Hematopoietic multipotent progenitor cell treated with erythropoietin and hydrocortisone succinate and interleukin-3 and kit ligand, for 17 days (in vitro differentiated cells): ENCODE measurements at regions not wholly inside any gene's neighbourhood (a gene's known extent, or its start where the extent isn't known, plus 50 kb on each side); places are given as distances from the start of the nearest gene placed in this dataset.
"Not testable (repeated sequence)": the region's sequence is repeated elsewhere in the genome, so short reads cannot be mapped to it uniquely, and the experiment has no call there.

Source experiments
- DNase-seq: peaks from one replicate; pipeline ENCODE4 v3.0.0-alpha.2; 2015; ENCODE audit warnings: low spot score

DNA sequence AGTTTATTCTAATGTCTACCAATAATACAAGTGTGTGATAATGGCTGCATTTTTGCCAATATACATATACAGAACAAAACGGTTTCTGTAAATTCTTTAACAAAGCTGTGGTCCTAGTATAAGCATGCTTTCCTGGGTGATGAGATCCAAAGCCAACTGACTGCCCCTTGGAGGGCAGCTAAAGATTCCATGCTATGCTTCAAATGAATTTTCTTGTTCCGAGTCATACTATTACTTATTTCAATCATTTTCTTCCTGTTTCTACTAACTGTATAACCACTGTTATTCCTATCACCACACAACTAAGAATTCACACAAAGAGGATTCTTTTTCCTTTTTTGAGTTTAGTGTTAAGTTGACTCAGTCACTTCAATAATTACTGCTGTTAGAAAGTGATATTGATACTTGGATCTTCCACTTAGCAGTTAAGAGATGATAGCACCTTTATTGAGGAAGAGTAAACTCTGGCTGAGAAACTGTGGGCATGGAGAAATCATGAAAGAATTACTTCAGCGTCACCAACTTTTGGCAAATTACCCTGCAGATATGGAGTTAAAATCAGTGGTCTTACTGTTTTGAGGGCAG, 197.5 kb downstream of the ARL4A start:
- DNase-seq, result no peak

DNA sequence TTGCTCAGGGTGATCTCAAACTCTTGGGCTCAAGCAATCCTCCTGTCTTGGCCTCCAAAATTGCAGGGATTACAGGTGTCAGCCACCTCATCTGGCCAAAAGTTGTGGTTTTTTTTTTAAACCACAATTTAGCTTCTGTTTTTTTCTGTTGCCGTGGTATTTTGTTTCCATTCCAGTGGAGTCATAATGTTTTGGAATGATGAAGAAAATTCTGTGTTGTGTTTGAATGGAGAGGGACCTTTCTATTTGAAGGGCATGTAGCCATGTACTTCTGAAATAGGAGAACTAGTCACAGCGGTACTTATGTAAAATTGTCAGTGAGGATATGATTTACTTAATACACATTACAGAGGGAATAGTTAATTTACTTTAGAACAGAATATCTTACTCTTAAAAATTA, 201.3 kb downstream of the ARL4A start:
- no peak for DNase-seq

DNA sequence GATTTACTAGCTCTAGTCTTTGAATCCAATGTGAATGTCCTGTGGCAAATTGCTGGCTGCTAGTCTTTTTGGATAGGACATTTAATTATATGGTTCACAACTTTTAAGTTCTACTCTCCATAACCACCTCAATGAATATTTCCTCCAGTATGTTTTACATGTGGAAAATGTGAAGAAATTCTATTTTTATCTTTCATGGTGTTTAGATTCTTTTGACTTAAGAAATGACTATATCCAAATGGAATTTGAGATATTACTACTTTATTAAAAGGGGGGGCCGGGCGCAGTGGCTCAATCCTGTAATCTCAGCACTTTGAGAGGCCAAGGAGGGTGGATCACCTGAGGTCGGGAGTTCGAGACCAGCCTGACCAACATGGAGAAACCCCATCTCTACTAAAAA, 202.0 kb downstream of the ARL4A start:
- no peak for DNase-seq

GRCh38 chr7:12890586-12890985, 203.2 kb downstream of the ARL4A start:
- DNase-seq, result no peak

DNA sequence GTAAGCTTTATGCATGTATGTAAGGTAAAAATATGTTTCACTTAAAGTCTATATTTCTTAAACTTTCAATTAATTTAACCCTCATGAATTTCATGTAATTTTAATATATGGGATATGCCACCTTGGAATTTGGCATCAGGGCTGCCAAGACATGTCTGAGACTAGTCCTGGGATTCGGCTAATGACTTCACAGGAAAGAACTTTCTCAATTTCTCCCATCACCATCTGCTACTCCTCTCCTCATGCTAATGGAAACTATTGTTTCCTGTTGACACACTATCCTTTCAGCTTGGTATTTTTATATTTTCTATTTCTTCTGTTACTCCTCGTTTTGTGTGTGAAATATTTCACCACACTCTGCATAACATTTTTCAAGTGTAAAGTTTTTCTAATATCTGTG, 205.9 kb downstream of the ARL4A start:
- DNase-seq, result no peak

GRCh38 chr7:12895296-12895695, 207.9 kb downstream of the ARL4A start:
- no peak for DNase-seq

GRCh38 chr7:12896316-12896715, 208.9 kb downstream of the ARL4A start:
- no peak for DNase-seq

DNA sequence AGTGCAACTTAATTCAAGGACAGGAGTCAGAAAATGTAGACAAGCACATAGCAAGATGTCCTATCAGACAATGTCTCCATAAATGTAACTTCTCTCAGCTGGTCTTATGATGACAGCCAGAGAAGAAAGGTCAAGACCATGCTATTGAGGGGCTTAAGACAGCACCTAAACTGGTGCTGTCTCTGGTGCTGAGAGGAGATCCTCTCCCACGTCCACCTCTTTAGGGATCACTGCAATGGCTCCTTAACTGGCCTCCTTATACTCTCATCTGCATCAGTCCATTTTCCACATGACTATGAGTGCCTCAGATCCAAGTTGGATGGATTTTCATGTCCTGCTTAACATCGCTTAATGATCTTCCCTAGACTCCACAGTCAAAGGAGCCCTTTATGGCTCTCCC, 210.6 kb downstream of the ARL4A start:
- no peak for DNase-seq

DNA sequence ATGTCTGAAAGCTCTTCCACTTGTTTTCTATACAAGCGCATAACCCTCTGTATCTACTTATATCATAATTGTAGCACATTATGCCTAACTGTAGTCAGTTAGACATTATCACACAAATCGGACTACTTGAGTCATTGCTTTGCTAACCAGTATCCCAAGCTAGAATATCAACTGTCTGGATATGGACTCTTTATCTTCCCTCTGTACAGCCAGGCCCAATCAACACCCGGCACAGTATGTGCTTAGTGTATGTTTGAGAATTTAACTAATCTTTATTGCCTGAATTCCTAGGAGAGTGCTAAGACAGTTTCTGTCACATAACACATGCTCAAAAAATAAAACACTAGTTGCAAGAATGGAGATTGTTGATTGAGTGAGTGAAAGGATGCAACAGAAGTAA, 211.2 kb downstream of the ARL4A start:
- no peak for DNase-seq

DNA sequence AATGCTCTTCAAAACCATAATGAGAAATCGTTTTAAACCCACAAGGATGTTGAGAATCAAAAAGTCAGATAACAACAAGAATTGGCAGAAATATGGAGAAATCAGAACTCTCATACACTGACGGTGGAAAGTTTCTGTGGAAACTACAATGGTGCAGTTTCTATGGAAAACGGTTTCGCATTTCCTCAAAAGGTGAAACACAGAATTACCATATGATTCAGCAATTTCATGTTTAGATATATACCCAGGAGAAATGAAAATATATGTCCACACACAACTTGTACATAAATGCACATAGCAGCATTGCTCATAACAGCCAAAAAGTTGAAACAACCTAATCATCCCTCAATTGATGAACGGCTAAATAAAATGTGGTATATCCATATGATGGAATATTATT, 218.2 kb downstream of the ARL4A start:
- DNase-seq, result no peak

GRCh38 chr7:12907774-12908173, 220.3 kb downstream of the ARL4A start:
- DNase-seq, result no peak

- DNase-seq, result no peak
These were observed 222.1 kb downstream of the ARL4A start for GRCh38 chr7:12909483-12909882.

GRCh38 chr7:12911053-12911452, 223.6 kb downstream of the ARL4A start:
- no peak for DNase-seq

DNA sequence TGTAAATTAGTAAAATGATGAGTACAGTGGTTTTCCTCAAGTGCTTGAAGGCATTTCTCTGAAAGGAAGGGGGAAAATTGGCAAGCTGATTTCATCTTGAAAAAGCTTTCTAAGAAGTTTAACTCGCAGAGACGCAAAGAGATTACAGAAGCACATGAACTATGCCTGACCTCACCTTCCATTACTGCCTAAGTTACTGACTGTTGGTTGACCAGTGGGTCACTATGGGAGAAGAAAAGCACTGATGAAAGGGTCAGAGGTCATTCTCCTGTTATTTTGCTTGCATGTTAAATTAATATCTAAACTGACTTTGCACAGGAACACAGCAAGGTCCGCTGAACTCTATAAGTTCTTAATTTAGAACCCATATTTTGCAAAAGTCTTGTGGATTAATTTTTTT, 225.6 kb downstream of the ARL4A start:
- DNase-seq, result no peak

DNA sequence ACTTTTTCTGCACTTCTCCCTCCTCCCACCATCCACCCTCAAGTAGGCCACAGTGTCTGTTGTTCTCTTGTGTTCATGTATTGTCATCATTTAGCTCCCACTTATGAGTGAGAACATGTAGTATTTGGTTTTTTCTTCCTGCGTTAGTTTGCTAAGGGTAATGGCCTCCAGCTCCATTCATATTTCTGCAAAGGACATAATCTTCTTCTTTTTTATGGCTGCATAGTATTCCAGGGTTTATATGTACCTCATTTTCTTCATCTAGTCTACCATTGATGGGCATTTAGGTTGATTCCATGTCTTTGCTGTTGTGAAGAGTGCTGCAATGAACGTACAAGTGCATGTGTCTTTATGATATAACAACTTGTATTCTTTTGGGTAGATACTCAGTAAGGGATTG, 230.4 kb downstream of the ARL4A start:
- DNase-seq, result no peak

DNA sequence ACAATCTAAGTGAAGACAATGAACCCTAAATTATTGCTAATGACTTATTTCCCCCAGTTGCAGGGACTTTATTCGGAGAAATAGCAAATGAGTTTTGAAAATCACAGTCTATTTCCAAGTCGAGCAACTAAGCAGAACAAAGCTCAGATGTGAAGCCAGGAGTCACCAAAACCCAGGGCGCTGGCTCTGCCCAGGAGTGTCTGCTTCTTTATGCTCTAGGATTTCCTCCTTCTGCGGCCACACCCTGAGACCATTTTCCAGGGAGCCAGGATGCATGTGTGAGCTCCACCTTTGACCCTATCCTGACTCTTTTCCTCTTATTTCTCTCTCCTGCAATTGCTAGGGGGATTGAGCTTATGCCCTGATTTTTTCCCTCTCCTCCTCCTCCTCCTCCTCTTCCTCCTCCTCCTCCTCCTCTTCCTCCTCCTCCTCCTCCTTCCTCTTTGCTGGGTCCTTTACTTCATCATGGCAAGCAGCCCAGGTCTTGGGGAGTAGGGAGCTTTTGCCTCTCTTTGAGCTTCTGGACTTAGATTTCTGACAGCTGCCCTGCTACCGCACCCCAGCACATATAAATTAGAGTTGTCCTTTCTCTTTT, 234.4 kb downstream of the ARL4A start:
- DNase-seq, result no peak

GRCh38 chr7:12923971-12924370, 236.5 kb downstream of the ARL4A start:
- DNase-seq, result no peak

GRCh38 chr7:12926206-12926605, 238.8 kb downstream of the ARL4A start:
- DNase-seq, result no peak

GRCh38 chr7:12927635-12928434, 240.4 kb downstream of the ARL4A start:
- DNase-seq, result no peak

DNA sequence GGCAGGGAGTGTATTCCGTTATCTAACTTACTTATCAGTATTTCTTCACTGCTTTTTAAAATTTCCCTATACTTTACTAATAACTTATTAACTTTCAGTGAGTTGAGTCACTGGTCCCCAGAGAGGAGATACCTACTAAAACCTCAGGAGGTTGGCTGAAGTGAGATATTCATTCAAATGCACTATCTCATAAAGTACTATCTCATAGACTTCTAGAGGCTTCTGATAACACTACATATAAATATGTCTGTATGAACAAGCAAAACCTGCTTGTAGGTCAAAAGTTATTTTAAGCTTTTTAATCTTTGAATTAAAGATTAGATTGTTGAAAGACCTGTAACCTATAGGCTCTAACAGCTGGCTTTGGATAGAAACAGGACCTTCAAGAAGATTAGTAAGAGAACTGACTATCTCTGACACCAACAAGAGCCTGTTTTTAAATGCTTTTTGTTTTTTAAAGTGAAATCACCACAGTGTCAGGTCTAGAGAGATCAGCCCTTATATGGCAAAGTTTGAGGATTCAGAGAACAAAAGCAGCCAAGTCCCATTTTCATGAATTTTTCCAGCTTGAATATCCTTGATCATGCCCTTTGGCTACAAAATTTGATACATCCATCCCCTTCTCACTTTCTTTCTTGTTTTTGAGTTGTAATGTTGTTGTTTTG, 242.2 kb downstream of the ARL4A start:
- DNase-seq, result no peak

- DNase-seq, result no peak
These were observed 243.1 kb downstream of the ARL4A start for GRCh38 chr7:12930534-12930933.

DNA sequence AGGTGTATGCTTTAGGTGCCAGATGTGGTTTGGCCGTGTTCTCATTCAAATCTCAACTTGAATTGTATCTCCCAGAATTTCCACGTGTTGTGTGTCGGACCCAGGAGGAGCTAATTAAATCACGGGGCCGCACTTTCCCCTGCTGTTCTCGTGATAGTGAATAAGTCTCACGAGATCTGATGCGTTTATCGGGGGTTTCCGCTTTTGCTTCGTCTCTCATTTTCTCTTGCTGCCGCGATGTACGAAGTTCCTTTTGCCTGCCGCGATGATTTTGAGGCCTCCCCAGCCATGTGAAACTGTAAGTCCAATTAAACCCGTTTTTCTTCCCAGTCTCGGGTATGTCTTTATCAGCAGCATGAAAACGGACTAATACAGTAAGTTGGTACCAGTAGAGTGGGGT, 244.0 kb downstream of the ARL4A start:
- DNase-seq, result not testable (repeated sequence)

GRCh38 chr7:12939694-12940093, 252.3 kb downstream of the ARL4A start:
- no peak for DNase-seq
